CD4-positive, alpha-beta T cell treated with Interleukin-6 at 100 ng/mL for 8 hours (primary cell): ENCODE measurements at regions not wholly inside any gene's neighbourhood (a gene's known extent, or its start where the extent isn't known, plus 50 kb on each side); places are given as distances from the start of the nearest gene placed in this dataset.
"Not testable (repeated sequence)": the region's sequence is repeated elsewhere in the genome, so short reads cannot be mapped to it uniquely, and the experiment has no call there.

Experiments used
- DNase-seq: peaks from one replicate; pipeline ENCODE4 v3.0.0-alpha.2; 2020; ENCODE audit warnings: mixed read lengths, low spot score

- no peak for DNase-seq
These were observed 266.6 kb downstream of the KCTD12 start for GRCh38 chr13:76619631-76620030.

GRCh38 chr13:76610819-76611415 lies 275.3 kb downstream of the KCTD12 start:
- no peak for DNase-seq

- DNase-seq = no peak
These were observed 276.6 kb downstream of the KCTD12 start for GRCh38 chr13:76609643-76610042.

- DNase-seq = no peak
These were observed 278.3 kb downstream of the KCTD12 start for GRCh38 chr13:76607866-76608265.

- no peak for DNase-seq
These were observed 286.1 kb downstream of the KCTD12 start for GRCh38 chr13:76600081-76600480.

GRCh38 chr13:76597868-76598267 lies 288.3 kb downstream of the KCTD12 start:
- no peak for DNase-seq

- DNase-seq = no peak
These were observed 290.0 kb downstream of the KCTD12 start for GRCh38 chr13:76596216-76596615.

GRCh38 chr13:76594435-76594834 lies 291.8 kb downstream of the KCTD12 start:
- DNase-seq = no peak

- DNase-seq = no peak
These were observed 299.4 kb downstream of the KCTD12 start for GRCh38 chr13:76586842-76587241.

- no peak for DNase-seq
These were observed 306.5 kb downstream of the KCTD12 start for GRCh38 chr13:76579701-76580100.

GRCh38 chr13:76575634-76576033 lies 310.6 kb downstream of the KCTD12 start:
- not testable (repeated sequence) for DNase-seq

GRCh38 chr13:76570510-76570971 lies 315.7 kb downstream of the KCTD12 start:
- DNase-seq = no peak

- DNase-seq = no peak
These were observed 329.6 kb downstream of the KCTD12 start for GRCh38 chr13:76556627-76557026.

GRCh38 chr13:76552807-76553206 lies 333.4 kb downstream of the KCTD12 start:
- DNase-seq = no peak

GRCh38 chr13:76552041-76552772 lies 334.0 kb downstream of the KCTD12 start:
- DNase-seq = no peak

- DNase-seq = no peak
These were observed 344.0 kb downstream of the KCTD12 start for GRCh38 chr13:76542176-76542575.

GRCh38 chr13:76538004-76538403 lies 348.2 kb downstream of the KCTD12 start:
- DNase-seq = no peak

GRCh38 chr13:76533251-76533650 lies 353.0 kb downstream of the KCTD12 start:
- no peak for DNase-seq

- no peak for DNase-seq
These were observed 359.2 kb downstream of the KCTD12 start for GRCh38 chr13:76527041-76527440.

GRCh38 chr13:76523740-76524340 lies 362.4 kb downstream of the KCTD12 start:
- no peak for DNase-seq

- no peak for DNase-seq
These were observed 364.0 kb downstream of the KCTD12 start for GRCh38 chr13:76522083-76522755.

GRCh38 chr13:76519685-76520084 lies 366.5 kb downstream of the KCTD12 start:
- no peak for DNase-seq

- no peak for DNase-seq
These were observed 369.6 kb downstream of the KCTD12 start for GRCh38 chr13:76516586-76516985.
